Effector memory CD8-positive, alpha-beta T cell (primary cell): ENCODE measurements at regions not wholly inside any gene's neighbourhood (a gene's known extent, or its start where the extent isn't known, plus 50 kb on each side); places are given as distances from the start of the nearest gene placed in this dataset.
"Not testable (repeated sequence)": the region's sequence is repeated elsewhere in the genome, so short reads cannot be mapped to it uniquely, and the experiment has no call there.

Experiments
- ATAC-seq: fragments of 150-1000 bp; cut with Tn5 transposase; replicated peaks from 2 replicates; pipeline ENCODE4 v1.10.0; 2021; ENCODE audit warnings: mild to moderate bottlenecking, moderate library complexity
- DNase-seq, 3 experiments: peaks; one replicate each; pipeline ENCODE4 v3.0.0; 2021
- H3K27ac Mint-ChIP-seq, 2 donors: one replicate each; pipeline ENCODE4 v1.8.0; 2022; ENCODE audit warnings: mild to moderate bottlenecking in 2 of 2, mixed read lengths in 2 of 2, moderate library complexity in 2 of 2
- H3K27me3 Mint-ChIP-seq, 2 donors: one replicate each; pipeline ENCODE4 v1.8.0; 2022; ENCODE audit warnings: mixed read lengths in 2 of 2
- H3K36me3 Mint-ChIP-seq: one replicate; pipeline ENCODE4 v1.8.0; 2022; ENCODE audit warnings: mild to moderate bottlenecking, moderate library complexity, mixed read lengths; ENCODE audit not compliant: insufficient read depth
- H3K4me1 Mint-ChIP-seq, 2 donors: one replicate each; pipeline ENCODE4 v1.8.0; 2022; ENCODE audit warnings: low read depth in 2 of 2, mixed read lengths in 2 of 2
- H3K4me3 Mint-ChIP-seq, 2 donors: one replicate each; pipeline ENCODE4 v1.8.0; 2022; ENCODE audit warnings: mild to moderate bottlenecking in 2 of 2, mixed read lengths in 2 of 2, moderate library complexity in 2 of 2
- H3K9me3 Mint-ChIP-seq, 2 donors: one replicate each; pipeline ENCODE4 v1.8.0; 2022; ENCODE audit warnings: mixed read lengths in 2 of 2

DNA sequence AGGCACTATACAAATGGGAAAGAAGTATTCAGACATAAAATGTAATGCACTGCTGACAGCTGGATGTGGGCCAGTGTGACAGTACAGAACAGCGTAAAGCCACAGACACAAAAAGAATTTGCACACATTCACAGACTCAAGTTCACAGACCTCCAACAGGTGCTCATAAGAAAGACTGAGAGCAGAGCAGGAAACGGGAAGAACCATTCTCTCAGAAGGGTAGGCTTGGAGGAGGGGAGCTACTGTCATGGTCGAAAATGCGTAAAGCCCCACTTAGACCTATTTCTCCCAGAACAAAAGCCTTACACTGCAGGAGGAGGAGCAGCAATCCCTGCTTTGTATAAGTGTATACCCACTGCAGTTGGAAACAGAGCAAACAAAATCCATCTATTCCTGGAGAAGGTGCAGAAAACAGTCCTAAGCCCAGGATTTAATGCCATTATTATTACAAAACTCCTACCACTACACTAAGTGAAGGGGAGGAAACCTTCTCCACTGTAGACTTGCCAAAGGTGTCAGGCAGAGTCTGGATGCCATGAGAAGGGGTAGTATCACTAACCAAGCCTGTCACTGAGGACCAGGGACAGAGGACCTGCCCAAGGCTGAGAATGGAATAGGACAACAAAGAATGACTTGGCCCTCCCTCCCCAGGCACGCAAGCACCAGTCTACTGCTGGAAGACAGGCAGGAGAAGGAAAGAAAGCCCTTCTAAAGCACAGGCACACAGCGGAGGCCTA is 103.0 kb upstream of the FAM25C start:
- H3K9me3 Mint-ChIP-seq = not testable (repeated sequence)

DNA sequence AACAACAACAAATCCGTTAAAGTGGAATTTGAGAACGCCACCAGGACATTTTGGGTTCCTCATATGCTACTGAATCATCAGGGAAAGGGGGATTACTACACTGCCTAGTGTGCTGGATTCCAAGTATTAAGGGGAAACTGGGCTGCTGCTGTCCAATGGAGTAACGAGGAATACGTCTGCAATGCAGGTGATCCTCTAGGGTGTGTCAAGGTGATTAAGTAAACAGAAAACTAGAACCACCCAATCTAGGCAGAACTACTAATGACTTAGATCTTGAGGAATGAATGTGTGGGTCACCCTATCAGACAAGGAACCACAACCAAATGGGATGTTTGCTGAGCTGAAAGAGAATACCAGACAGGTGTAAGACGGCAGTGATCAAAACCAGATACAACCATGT is 99.3 kb upstream of the FAM25C start:
- not testable (repeated sequence) for H3K9me3 Mint-ChIP-seq, ATAC-seq, H3K36me3 Mint-ChIP-seq, H3K27me3 Mint-ChIP-seq, H3K27ac Mint-ChIP-seq, DNase-seq, H3K4me1 Mint-ChIP-seq, H3K4me3 Mint-ChIP-seq

More for the DNA sequence above, 103.0 kb upstream of the FAM25C start:
- H3K4me1 Mint-ChIP-seq, H3K4me3 Mint-ChIP-seq, DNase-seq, ATAC-seq, H3K27me3 Mint-ChIP-seq, H3K36me3 Mint-ChIP-seq, H3K27ac Mint-ChIP-seq: not testable (repeated sequence)

DNA sequence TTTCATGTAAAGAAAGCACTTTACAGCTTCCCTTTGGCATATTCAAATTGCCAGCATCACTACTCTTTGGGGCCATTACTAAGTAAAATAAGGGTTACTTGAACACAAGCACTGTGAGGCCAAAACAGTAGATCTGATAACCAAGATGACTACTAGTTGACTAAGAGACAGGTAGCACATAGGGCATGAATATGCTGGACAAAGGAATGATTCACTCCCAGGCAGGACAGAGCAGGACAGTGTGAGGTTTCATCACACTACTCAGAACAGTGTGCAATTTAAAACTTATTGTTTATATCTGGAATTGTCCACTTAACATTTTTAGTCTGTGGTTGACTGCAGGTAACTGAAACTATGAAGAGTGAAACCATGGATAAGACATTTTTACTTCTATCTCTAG is 91.1 kb upstream of the FAM25C start:
- not testable (repeated sequence) for H3K9me3 Mint-ChIP-seq, H3K36me3 Mint-ChIP-seq, ATAC-seq, H3K4me3 Mint-ChIP-seq, H3K27me3 Mint-ChIP-seq, H3K4me1 Mint-ChIP-seq, DNase-seq, H3K27ac Mint-ChIP-seq

DNA sequence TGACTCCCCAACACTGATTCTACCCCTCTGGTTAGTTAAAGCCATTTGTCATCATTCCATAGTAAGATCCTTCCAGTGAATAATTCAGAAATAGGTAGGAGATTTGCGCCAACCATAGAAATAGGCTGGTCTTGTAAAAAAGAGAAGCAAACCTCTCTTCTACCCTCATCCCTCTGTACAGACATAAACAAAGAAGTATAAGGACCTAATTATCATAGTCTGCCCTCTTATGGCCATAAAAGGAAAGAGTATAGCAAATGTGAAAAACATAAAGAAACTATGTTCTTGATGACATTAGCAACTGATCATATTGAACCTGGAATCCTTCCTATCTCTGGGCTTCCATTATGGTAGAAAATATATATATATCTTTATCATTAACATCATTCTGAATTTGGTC is 88.5 kb upstream of the FAM25C start:
- H3K4me1 Mint-ChIP-seq, H3K27ac Mint-ChIP-seq, H3K9me3 Mint-ChIP-seq, H3K4me3 Mint-ChIP-seq, ATAC-seq, DNase-seq, H3K27me3 Mint-ChIP-seq, H3K36me3 Mint-ChIP-seq: not testable (repeated sequence)

DNA sequence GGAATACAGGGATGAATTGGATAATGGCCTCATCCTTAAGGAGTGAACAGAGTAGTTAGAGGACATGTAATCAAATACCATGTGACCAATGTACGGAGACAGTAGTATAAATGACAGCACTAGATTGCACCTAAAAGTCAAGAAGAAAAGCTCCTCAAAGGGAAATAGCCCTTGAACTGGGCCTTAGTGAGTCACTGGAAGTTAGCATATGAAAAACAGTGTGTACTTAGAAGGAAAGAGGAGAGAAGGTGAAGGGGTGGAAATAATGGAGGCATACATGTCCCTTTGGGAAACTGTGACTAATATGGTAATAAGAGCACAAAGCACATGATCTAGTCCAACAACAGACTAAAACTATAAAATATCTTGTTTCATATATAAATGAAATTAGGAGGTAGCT is 84.9 kb upstream of the FAM25C start:
- H3K27ac Mint-ChIP-seq, DNase-seq, H3K4me1 Mint-ChIP-seq, H3K27me3 Mint-ChIP-seq, H3K4me3 Mint-ChIP-seq, H3K36me3 Mint-ChIP-seq, H3K9me3 Mint-ChIP-seq, ATAC-seq: not testable (repeated sequence)

DNA sequence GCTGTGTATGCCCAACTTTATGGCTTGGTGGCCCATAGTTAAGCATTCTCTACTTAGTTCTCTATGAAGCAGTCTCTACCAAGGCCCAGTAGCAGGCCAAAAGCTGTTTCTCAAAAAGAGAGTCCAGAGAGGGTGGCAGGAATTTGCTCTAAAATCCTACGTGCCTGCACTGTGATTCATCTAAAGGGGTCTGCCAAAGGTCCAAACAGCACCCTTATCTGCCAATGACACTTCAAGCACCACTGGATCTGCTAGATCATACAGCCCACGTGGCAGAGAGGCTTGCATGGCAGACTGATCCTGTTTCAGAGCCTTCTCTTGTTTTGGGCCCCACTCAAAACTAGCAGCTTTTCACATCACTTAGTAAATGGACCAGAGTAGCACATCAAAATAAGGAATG is 71.6 kb upstream of the FAM25C start:
- not testable (repeated sequence) for ATAC-seq, DNase-seq, H3K27me3 Mint-ChIP-seq, H3K9me3 Mint-ChIP-seq, H3K36me3 Mint-ChIP-seq, H3K4me3 Mint-ChIP-seq, H3K27ac Mint-ChIP-seq, H3K4me1 Mint-ChIP-seq

DNA sequence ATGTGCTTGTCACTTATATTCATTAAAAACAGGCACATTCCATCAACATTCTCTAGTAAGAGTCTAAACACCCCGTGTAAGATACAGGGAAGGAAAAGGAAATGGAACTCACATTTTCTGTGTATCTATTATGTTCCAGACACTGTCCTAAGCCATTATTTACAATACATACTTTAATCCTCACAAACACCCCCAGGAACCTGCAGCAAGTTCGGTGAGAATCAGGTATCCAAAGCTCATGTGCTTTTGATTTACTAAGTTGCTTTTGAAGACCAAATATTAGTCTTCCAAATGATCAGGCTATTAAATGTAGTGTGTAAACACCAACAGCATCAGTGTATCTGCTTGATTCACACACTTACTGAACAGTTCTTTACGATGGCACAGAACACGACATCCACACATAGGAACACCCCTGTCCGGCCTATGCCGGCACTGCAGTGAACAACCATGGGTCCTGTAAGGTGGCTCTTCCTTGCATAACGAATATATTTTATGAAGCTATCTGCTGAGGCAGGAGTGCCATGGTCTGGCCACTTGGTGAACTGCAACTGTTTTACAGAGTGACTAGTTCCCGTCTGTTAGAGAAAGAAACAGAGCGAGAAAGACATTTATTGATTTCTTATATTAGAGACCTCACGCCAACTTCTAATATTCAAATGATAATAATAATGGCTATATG is 64.5 kb upstream of the FAM25C start:
- not testable (repeated sequence) for H3K27me3 Mint-ChIP-seq, H3K27ac Mint-ChIP-seq
- ATAC-seq = peak; percentile 53

DNA sequence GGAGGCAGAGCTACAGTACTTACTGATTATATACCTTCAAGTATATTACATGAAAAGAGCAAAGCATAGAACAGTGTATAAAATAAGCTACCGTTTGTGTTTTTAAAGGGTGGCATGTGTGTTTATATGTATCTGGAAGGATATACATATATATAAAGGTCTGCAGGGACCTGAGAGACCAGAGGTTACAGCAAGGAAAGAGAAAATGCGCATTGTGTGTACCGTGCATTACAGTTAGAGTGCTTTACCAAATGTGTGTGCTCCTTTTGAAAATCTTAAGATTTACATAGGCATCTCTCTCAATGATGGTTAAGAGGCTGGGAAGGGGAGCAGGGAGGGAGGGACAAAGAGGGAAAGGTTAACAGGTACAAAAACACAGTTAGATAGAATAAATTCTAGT is 55.8 kb upstream of the FAM25C start:
- not testable (repeated sequence) for H3K9me3 Mint-ChIP-seq, H3K27ac Mint-ChIP-seq, H3K27me3 Mint-ChIP-seq, DNase-seq, ATAC-seq, H3K4me1 Mint-ChIP-seq, H3K36me3 Mint-ChIP-seq, H3K4me3 Mint-ChIP-seq

More for the DNA sequence above, 64.5 kb upstream of the FAM25C start:
- not testable (repeated sequence) for H3K36me3 Mint-ChIP-seq, H3K9me3 Mint-ChIP-seq, H3K4me1 Mint-ChIP-seq, DNase-seq, H3K4me3 Mint-ChIP-seq
